ENCODE measurements at regions not wholly inside any gene's neighbourhood (a gene's known extent, or its start where the extent isn't known, plus 50 kb on each side); places are given as distances from the start of the nearest gene placed in this dataset.

- WGBS (ENCODE audit: insufficient coverage, low lambda C conversion rate), result no CpG with 5 or more reads among the region's 7 CpGs
- no peak overlapping the region for H3K27ac ChIP-seq (ENCODE audit: low read length)
Observed at GRCh38 chr19:31985001-31985605, 360.3 kb upstream of the ZNF507 start.

GRCh38 chr19:31986951-31987350, 358.5 kb upstream of the ZNF507 start:
- no peak overlapping the region for H3K4me3 ChIP-seq (ENCODE audit: low read length)
- no peaks in the 10 kb centered on the region for H3K27me3 ChIP-seq (ENCODE audit: control insufficient read depth, insufficient read depth, low read length)
- no peak for DNase-seq
- no peaks in the 10 kb centered on the region for H3K36me3 ChIP-seq (ENCODE audit: control insufficient read depth, insufficient read depth, low read length)
- no CpG with 5 or more reads among the region's 1 CpG for WGBS (ENCODE audit: insufficient coverage, low lambda C conversion rate)
- no peaks in the 10 kb centered on the region for H3K4me1 ChIP-seq (ENCODE audit: control insufficient read depth, insufficient read depth, low read length)
- peaks cover 4% of the 10 kb centered on the region for H3K9me3 ChIP-seq (ENCODE audit: control insufficient read depth, low read depth, low read length)
- H3K27ac ChIP-seq (ENCODE audit: low read length), result no peak overlapping the region

More at GRCh38 chr19:31985001-31985605, 360.3 kb upstream of the ZNF507 start:
- H3K27me3 ChIP-seq (ENCODE audit: control insufficient read depth, insufficient read depth, low read length), result no peaks in the 10 kb centered on the region
- H3K4me3 ChIP-seq (ENCODE audit: low read length), result no peak overlapping the region
- no peaks in the 10 kb centered on the region for H3K36me3 ChIP-seq (ENCODE audit: control insufficient read depth, insufficient read depth, low read length)
- DNase-seq, result no peak
- H3K4me1 ChIP-seq (ENCODE audit: control insufficient read depth, insufficient read depth, low read length), result no peaks in the 10 kb centered on the region
- peaks cover 4% of the 10 kb centered on the region for H3K9me3 ChIP-seq (ENCODE audit: control insufficient read depth, low read depth, low read length)

DNA sequence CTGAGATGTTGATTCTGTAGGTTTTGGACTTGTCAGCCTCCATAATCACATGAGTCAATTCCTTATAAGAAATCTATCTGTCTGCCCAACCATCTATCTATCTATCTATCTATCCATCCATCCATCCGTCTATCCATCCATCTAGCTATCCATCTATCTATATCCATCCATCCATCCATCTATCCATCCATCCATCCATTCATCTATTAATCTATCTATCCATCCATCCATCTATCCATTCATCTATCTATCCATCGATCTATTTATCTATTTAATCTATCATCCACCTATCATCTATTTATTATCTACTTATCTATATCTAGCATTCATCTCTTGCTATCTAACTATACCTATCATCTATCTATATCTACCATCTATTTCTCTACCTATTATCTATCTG, 357.2 kb upstream of the ZNF507 start:
- no peaks in the 10 kb centered on the region for H3K36me3 ChIP-seq (ENCODE audit: control insufficient read depth, insufficient read depth, low read length)
- H3K27ac ChIP-seq (ENCODE audit: low read length), result no peak overlapping the region
- WGBS (ENCODE audit: insufficient coverage, low lambda C conversion rate), result 97% methylated on average over 2 of the region's 2 CpGs
- no peak for DNase-seq
- no peak overlapping the region for H3K4me3 ChIP-seq (ENCODE audit: low read length)
- H3K4me1 ChIP-seq (ENCODE audit: control insufficient read depth, insufficient read depth, low read length), result no peaks in the 10 kb centered on the region
- no peaks in the 10 kb centered on the region for H3K27me3 ChIP-seq (ENCODE audit: control insufficient read depth, insufficient read depth, low read length)
- H3K9me3 ChIP-seq (ENCODE audit: control insufficient read depth, low read depth, low read length), result peaks cover 4% of the 10 kb centered on the region

- 100% methylated on average over 2 of the region's 16 CpGs for WGBS (ENCODE audit: insufficient coverage, low lambda C conversion rate)
- Histone ChIP-seq H3K4me3 (ENCODE audit: low read length) (no peak overlapping the region), H3K27ac (ENCODE audit: low read length) (no peak overlapping the region), H3K27me3 (ENCODE audit: control insufficient read depth, insufficient read depth, low read length) (no peaks in the 10 kb centered on the region), H3K36me3 (ENCODE audit: control insufficient read depth, insufficient read depth, low read length) (no peaks in the 10 kb centered on the region), H3K9me3 (ENCODE audit: control insufficient read depth, low read depth, low read length) (no peaks in the 10 kb centered on the region), H3K4me1 (ENCODE audit: control insufficient read depth, insufficient read depth, low read length) (no peaks in the 10 kb centered on the region)
- DNase-seq, result no peak
Observed at GRCh38 chr19:31991984-31992655, 353.3 kb upstream of the ZNF507 start.

- no peaks in the 10 kb centered on the region for H3K9me3 ChIP-seq (ENCODE audit: control insufficient read depth, low read depth, low read length)
- H3K27ac ChIP-seq (ENCODE audit: low read length), result no peak overlapping the region
- WGBS (ENCODE audit: insufficient coverage, low lambda C conversion rate), result no CpG with 5 or more reads among the region's 3 CpGs
- no peak overlapping the region for H3K4me3 ChIP-seq (ENCODE audit: low read length)
- DNase-seq, result no peak
- H3K36me3 ChIP-seq (ENCODE audit: control insufficient read depth, insufficient read depth, low read length), result no peaks in the 10 kb centered on the region
- no peaks in the 10 kb centered on the region for H3K4me1 ChIP-seq (ENCODE audit: control insufficient read depth, insufficient read depth, low read length)
- H3K27me3 ChIP-seq (ENCODE audit: control insufficient read depth, insufficient read depth, low read length), result no peaks in the 10 kb centered on the region
Observed at GRCh38 chr19:31992750-31993149, 352.7 kb upstream of the ZNF507 start.

GRCh38 chr19:31995546-31995945, 349.9 kb upstream of the ZNF507 start:
- no peaks in the 10 kb centered on the region for H3K27me3 ChIP-seq (ENCODE audit: control insufficient read depth, insufficient read depth, low read length)
- H3K9me3 ChIP-seq (ENCODE audit: control insufficient read depth, low read depth, low read length), result no peaks in the 10 kb centered on the region
- no peak overlapping the region for H3K4me3 ChIP-seq (ENCODE audit: low read length)
- H3K27ac ChIP-seq (ENCODE audit: low read length), result no peak overlapping the region
- no peaks in the 10 kb centered on the region for H3K4me1 ChIP-seq (ENCODE audit: control insufficient read depth, insufficient read depth, low read length)
- H3K36me3 ChIP-seq (ENCODE audit: control insufficient read depth, insufficient read depth, low read length), result no peaks in the 10 kb centered on the region
- DNase-seq, result no peak

DNA sequence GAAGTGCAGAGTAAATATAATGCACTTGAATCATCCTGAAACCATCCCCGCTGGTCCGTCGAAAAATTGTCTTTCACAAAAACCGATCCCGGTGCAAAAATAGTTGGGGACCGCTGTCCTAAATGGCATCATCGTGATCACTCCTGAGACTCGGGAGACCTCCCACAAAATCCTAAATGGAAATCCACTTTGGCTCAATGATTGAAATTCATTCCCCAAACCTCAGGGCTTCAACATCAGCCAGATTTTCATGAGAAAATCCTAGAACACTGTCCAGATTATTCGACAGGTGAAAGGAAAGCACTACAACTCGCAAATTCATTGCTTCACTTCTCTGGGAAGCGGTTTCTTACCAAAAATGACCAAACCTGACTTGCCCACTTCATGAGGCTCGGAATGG, 335.3 kb upstream of the ZNF507 start:
- WGBS (ENCODE audit: insufficient coverage, low lambda C conversion rate), result 100% methylated on average over 1 of the region's 12 CpGs
- H3K27me3 ChIP-seq (ENCODE audit: control insufficient read depth, insufficient read depth, low read length), result no peaks in the 10 kb centered on the region
- no peak overlapping the region for H3K27ac ChIP-seq (ENCODE audit: low read length)
- no peaks in the 10 kb centered on the region for H3K4me1 ChIP-seq (ENCODE audit: control insufficient read depth, insufficient read depth, low read length)
- H3K36me3 ChIP-seq (ENCODE audit: control insufficient read depth, insufficient read depth, low read length), result no peaks in the 10 kb centered on the region
- no peaks in the 10 kb centered on the region for H3K9me3 ChIP-seq (ENCODE audit: control insufficient read depth, low read depth, low read length)
- no peak overlapping the region for H3K4me3 ChIP-seq (ENCODE audit: low read length)
- DNase-seq, result no peak

DNA sequence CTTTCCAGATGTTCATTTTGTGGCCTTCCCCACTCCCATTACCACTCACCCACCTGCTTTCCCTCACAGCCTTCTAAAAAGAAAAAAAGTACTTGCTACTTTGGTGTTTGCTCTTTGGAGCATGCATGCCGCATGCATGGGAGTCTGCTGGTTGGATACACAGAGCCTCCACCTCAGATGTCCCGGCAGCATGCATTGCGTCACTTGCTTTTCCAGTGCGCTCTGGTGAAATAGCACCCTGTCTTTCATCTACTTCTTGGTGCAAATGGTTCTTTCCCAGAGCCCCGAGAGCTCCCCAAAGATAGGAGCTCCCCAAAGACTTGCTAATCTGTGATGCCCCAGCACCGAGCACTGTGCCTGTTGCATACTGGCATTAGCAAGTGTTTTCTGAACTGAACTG, 333.2 kb upstream of the ZNF507 start:
- no peaks in the 10 kb centered on the region for H3K36me3 ChIP-seq (ENCODE audit: control insufficient read depth, insufficient read depth, low read length)
- H3K27me3 ChIP-seq (ENCODE audit: control insufficient read depth, insufficient read depth, low read length), result no peaks in the 10 kb centered on the region
- H3K27ac ChIP-seq (ENCODE audit: low read length), result no peak overlapping the region
- H3K9me3 ChIP-seq (ENCODE audit: control insufficient read depth, low read depth, low read length), result no peaks in the 10 kb centered on the region
- DNase-seq, result no peak
- no CpG with 5 or more reads among the region's 6 CpGs for WGBS (ENCODE audit: insufficient coverage, low lambda C conversion rate)
- no peak overlapping the region for H3K4me3 ChIP-seq (ENCODE audit: low read length)
- no peaks in the 10 kb centered on the region for H3K4me1 ChIP-seq (ENCODE audit: control insufficient read depth, insufficient read depth, low read length)

DNA sequence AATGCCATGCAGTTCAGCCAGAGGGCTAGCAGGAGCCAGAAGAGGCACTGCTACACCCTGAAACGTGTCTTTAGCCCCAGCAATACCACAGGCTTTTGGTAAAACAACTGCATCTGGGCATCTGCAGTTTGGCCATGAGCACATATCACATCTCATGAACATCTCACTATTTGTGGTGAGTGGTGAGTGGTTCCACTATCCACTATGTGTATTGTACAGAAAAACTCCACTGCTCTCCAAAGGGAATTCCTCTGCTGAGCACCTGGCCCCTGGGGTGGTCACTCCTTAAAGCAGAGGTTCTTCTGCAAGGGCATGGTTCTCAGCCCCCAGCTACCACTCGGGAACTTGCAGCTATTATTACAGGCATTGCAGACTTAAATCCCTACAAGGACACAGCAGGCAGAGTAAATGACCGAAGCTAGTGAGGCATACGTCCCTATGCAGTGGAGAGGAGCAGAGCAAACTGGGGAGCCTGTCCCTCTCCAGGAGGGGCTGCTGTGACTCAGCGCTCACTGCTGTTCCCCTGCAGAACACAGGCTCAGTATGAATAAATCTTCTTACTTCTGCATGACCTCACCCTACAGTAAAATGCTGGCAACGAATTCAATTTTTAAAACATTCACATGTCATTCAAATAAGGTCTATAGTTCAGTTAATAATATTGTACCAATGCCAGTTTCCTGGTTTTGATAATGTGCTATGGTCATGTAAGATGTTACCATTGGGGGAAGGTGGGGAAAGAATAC, 332.4 kb upstream of the ZNF507 start:
- H3K4me1 ChIP-seq (ENCODE audit: control insufficient read depth, insufficient read depth, low read length), result no peaks in the 10 kb centered on the region
- H3K9me3 ChIP-seq (ENCODE audit: control insufficient read depth, low read depth, low read length), result no peaks in the 10 kb centered on the region
- no CpG with 5 or more reads among the region's 6 CpGs for WGBS (ENCODE audit: insufficient coverage, low lambda C conversion rate)
- H3K27ac ChIP-seq (ENCODE audit: low read length), result no peak overlapping the region
- no peak for DNase-seq
- no peaks in the 10 kb centered on the region for H3K27me3 ChIP-seq (ENCODE audit: control insufficient read depth, insufficient read depth, low read length)
- no peak overlapping the region for H3K4me3 ChIP-seq (ENCODE audit: low read length)
- no peaks in the 10 kb centered on the region for H3K36me3 ChIP-seq (ENCODE audit: control insufficient read depth, insufficient read depth, low read length)

DNA sequence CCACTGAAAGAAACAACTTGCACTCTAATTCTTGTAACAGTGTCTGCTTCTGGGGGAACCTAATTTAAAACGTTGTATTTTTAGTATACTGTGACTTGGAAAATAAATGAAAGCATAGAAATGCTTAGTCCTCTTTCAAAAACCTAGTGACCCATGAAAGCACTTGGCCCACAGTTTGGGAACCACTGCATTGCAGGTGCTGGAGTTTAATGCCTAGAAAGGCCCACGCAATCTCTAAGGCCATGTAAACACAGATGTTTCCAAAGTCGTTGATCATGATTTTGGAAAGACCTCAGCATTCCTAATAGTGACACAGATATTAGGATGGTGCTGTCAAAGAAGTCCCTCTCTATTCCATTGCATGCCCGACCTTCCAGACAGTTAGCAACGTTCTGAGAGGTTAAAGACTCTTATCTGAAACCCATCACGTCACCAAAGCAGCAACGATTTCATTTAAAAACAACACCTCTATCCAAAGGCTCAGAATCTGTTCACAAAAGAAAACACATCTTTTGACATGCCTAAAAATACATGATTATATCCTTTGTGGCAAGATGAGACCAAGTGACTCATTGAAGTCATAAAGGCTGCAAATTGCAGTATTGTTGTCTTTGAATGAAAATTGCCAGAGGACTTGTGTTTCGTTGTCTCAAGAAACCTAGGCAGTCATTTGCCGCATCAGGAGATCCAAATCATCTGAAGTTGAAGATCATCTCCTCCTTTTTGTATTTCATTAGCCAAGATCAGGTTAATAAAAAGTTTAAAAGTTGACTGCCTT, 328.0 kb upstream of the ZNF507 start:
- H3K4me1 ChIP-seq (ENCODE audit: control insufficient read depth, insufficient read depth, low read length), result no peaks in the 10 kb centered on the region
- H3K9me3 ChIP-seq (ENCODE audit: control insufficient read depth, low read depth, low read length), result no peaks in the 10 kb centered on the region
- no peak for DNase-seq
- H3K36me3 ChIP-seq (ENCODE audit: control insufficient read depth, insufficient read depth, low read length), result no peaks in the 10 kb centered on the region
- H3K27me3 ChIP-seq (ENCODE audit: control insufficient read depth, insufficient read depth, low read length), result no peaks in the 10 kb centered on the region
- H3K27ac ChIP-seq (ENCODE audit: low read length), result no peak overlapping the region
- 60% methylated on average over 1 of the region's 9 CpGs for WGBS (ENCODE audit: insufficient coverage, low lambda C conversion rate)
- no peak overlapping the region for H3K4me3 ChIP-seq (ENCODE audit: low read length)

All from large intestine (tissue), 3 donors.